H9 (cell line): ENCODE measurements at regions not wholly inside any gene's neighbourhood (a gene's known extent, or its start where the extent isn't known, plus 50 kb on each side); places are given as distances from the start of the nearest gene placed in this dataset.

Experiments used
- DNase-seq: peaks from one replicate; pipeline ENCODE4 v3.0.0-alpha.2; 2017
- H2AFZ ChIP-seq: one replicate; pipeline ENCODE4 v1.6.1; 2013; ENCODE audit warnings: mild to moderate bottlenecking, low read length, control low read depth, moderate library complexity
- H2AK5ac ChIP-seq: 2 replicates; pipeline ENCODE4 v1.6.1; 2013; ENCODE audit warnings: low read length, control low read depth, mixed read lengths; ENCODE audit not compliant: insufficient read length
- H2BK120ac ChIP-seq: one replicate; pipeline ENCODE4 v1.6.1; 2013; ENCODE audit warnings: low read depth, mild to moderate bottlenecking, low read length, control low read depth, inconsistent platforms; ENCODE audit not compliant: poor library complexity, severe bottlenecking
- H2BK12ac ChIP-seq: 2 replicates; pipeline ENCODE4 v1.6.1; 2013; ENCODE audit warnings: low read length, control low read depth, mixed read lengths, low read depth; ENCODE audit not compliant: insufficient read length
- H2BK15ac ChIP-seq: 2 replicates; pipeline ENCODE4 v1.6.1; 2013; ENCODE audit warnings: low read depth, low read length, control low read depth
- H2BK20ac ChIP-seq: one replicate; pipeline ENCODE4 v1.6.1; 2013; ENCODE audit warnings: low read depth, mild to moderate bottlenecking, low read length, control low read depth, inconsistent platforms; ENCODE audit not compliant: poor library complexity, severe bottlenecking
- H2BK5ac ChIP-seq: 2 replicates; pipeline ENCODE4 v1.6.1; 2013; ENCODE audit warnings: low read length, control low read depth, mixed read lengths; ENCODE audit not compliant: insufficient read length
- H3K14ac ChIP-seq: 2 replicates; pipeline ENCODE4 v1.6.1; 2013; ENCODE audit warnings: low read length, control low read depth; ENCODE audit not compliant: insufficient read depth
- H3K18ac ChIP-seq: 2 replicates; pipeline ENCODE4 v1.6.1; 2013; ENCODE audit warnings: low read depth, mild to moderate bottlenecking, mixed read lengths, low read length, control low read depth; ENCODE audit not compliant: insufficient read length
- H3K23ac ChIP-seq: 2 replicates; pipeline ENCODE4 v1.6.1; 2013; ENCODE audit warnings: low read length, control low read depth, mixed read lengths, low read depth; ENCODE audit not compliant: insufficient read length
- H3K23me2 ChIP-seq: 2 replicates; pipeline ENCODE4 v1.6.1; 2013; ENCODE audit warnings: low read depth, mild to moderate bottlenecking, mixed read lengths, low read length, control low read depth; ENCODE audit not compliant: insufficient read length, poor library complexity, severe bottlenecking
- H3K27ac ChIP-seq: 2 replicates; pipeline ENCODE4 v1.5.1; 2013; ENCODE audit warnings: low read length, control low read depth, mixed read lengths, low read depth; ENCODE audit not compliant: insufficient read length
- H3K27me3 ChIP-seq: 2 replicates; pipeline ENCODE4 v1.6.1; 2013; ENCODE audit warnings: low read length, control low read depth, inconsistent platforms; ENCODE audit not compliant: insufficient read depth
- H3K4ac ChIP-seq: 2 replicates; pipeline ENCODE4 v1.6.1; 2013; ENCODE audit warnings: low read depth, mild to moderate bottlenecking, control low read depth, inconsistent platforms, low read length, moderate library complexity
- H3K4me1 ChIP-seq: 2 replicates; pipeline ENCODE4 v1.6.1; 2013; ENCODE audit warnings: low read length, control low read depth, inconsistent platforms; ENCODE audit not compliant: insufficient read depth
- H3K4me2 ChIP-seq: 2 replicates; pipeline ENCODE4 v1.6.1; 2013; ENCODE audit warnings: low read length, control low read depth, mixed read lengths; ENCODE audit not compliant: insufficient read length, insufficient read depth
- H3K56ac ChIP-seq: 2 replicates; pipeline ENCODE4 v1.6.1; 2013; ENCODE audit warnings: low read depth, mild to moderate bottlenecking, mixed read lengths, low read length, control low read depth; ENCODE audit not compliant: insufficient read length
- H3K79me1 ChIP-seq: 2 replicates; pipeline ENCODE4 v1.6.1; 2013; ENCODE audit warnings: low read depth, mild to moderate bottlenecking, moderate library complexity, low read length, control low read depth, inconsistent platforms; ENCODE audit not compliant: insufficient read depth, poor library complexity, severe bottlenecking
- H3K79me2 ChIP-seq: 2 replicates; pipeline ENCODE4 v1.6.1; 2013; ENCODE audit warnings: low read length, control low read depth, inconsistent platforms; ENCODE audit not compliant: insufficient read depth
- H3K9ac ChIP-seq: 2 replicates; pipeline ENCODE4 v1.6.1; 2013; ENCODE audit warnings: low read length, control low read depth, mixed read lengths; ENCODE audit not compliant: insufficient read length; ENCODE audit errors: extremely low read depth
- H3K9me3 ChIP-seq: one replicate; pipeline ENCODE4 v1.6.1; 2013; ENCODE audit warnings: low read depth, low read length, inconsistent platforms; ENCODE audit not compliant: control insufficient read depth
- H3T11ph ChIP-seq: one replicate; pipeline ENCODE4 v1.6.1; 2013; ENCODE audit warnings: mild to moderate bottlenecking, low read length, control low read depth, inconsistent platforms
- H4K20me1 ChIP-seq: one replicate; pipeline ENCODE4 v1.6.1; 2013; ENCODE audit not compliant: control insufficient read depth, insufficient read length, insufficient read depth
- H4K5ac ChIP-seq: 2 replicates; pipeline ENCODE4 v1.6.1; 2013; ENCODE audit warnings: low read depth, mild to moderate bottlenecking, mixed read lengths, low read length, control low read depth; ENCODE audit not compliant: insufficient read length
- H4K8ac ChIP-seq: replicated peaks from 2 replicates; pipeline ENCODE4 v1.6.1; 2013; ENCODE audit warnings: low read length, control low read depth, mixed read lengths, low read depth; ENCODE audit not compliant: insufficient read length
- H4K91ac ChIP-seq: 2 replicates; pipeline ENCODE4 v1.6.1; 2013; ENCODE audit warnings: low read depth, mild to moderate bottlenecking, moderate library complexity, mixed read lengths, low read length, control low read depth; ENCODE audit not compliant: insufficient read length
- H3K27ac Mint-ChIP-seq, 3 experiments: 2 replicates in 2 of 3; 3 replicates in 1 of 3; pipeline ENCODE4 v1.8.0; 2020 to 2021; ENCODE audit warnings: mixed read lengths in 3 of 3, mild to moderate bottlenecking in 1 of 3, moderate library complexity in 1 of 3
- H3K27me3 Mint-ChIP-seq: 2 replicates; pipeline ENCODE4 v1.8.0; 2021; ENCODE audit warnings: low read depth, mild to moderate bottlenecking, moderate library complexity, mixed read lengths
- H3K36me3 Mint-ChIP-seq, 3 experiments: 2 replicates in 2 of 3; 3 replicates in 1 of 3; pipeline ENCODE4 v1.8.0; 2020 to 2021; ENCODE audit warnings: low read depth in 3 of 3, mixed read lengths in 3 of 3; ENCODE audit not compliant: insufficient read depth in 1 of 3
- H3K4me1 Mint-ChIP-seq, 2 experiments: 2 replicates each; pipeline ENCODE4 v1.8.0; 2020; ENCODE audit warnings: mixed read lengths in 2 of 2
- H3K4me3 Mint-ChIP-seq, 2 experiments: 2 replicates in 1 of 2; 3 replicates in 1 of 2; pipeline ENCODE4 v1.8.0; 2020 to 2021; ENCODE audit warnings: mild to moderate bottlenecking in 2 of 2, mixed read lengths in 2 of 2, moderate library complexity in 1 of 2
- H3K9me3 Mint-ChIP-seq, 2 experiments: 2 replicates in 1 of 2; 3 replicates in 1 of 2; pipeline ENCODE4 v1.8.0; 2020; ENCODE audit warnings: mild to moderate bottlenecking in 2 of 2, mixed read lengths in 2 of 2, moderate library complexity in 1 of 2
- CTCF ChIP-seq: fragments of 200-600 bp; sonication (generic); conservative IDR thresholded peaks from 3 replicates; pipeline ENCODE4 v1.8.0; 2021; ENCODE audit warnings: antibody characterized with exemption, mild to moderate bottlenecking
- WGBS: extraction: QIAGEN DNeasy Blood & Tissue Kit; methylation state at CpG from one replicate; pipeline ENCODE4 v1.1.7; 2013; ENCODE audit warnings: missing lambda C conversion rate, low lambda C conversion rate, mixed read lengths; ENCODE audit not compliant: insufficient read length; ENCODE audit errors: extremely low coverage; 5-methylcytosine and 5-hydroxymethylcytosine counted together

- H2AFZ ChIP-seq: no peak overlapping the region
- no peak overlapping the region for H4K8ac ChIP-seq
- no peaks in the 10 kb centered on the region for H3K79me1 ChIP-seq
- no peak overlapping the region for H3K56ac ChIP-seq
- H3K4me2 ChIP-seq: no peak overlapping the region
- no peaks in the 10 kb centered on the region for H4K20me1 ChIP-seq
- H2BK15ac ChIP-seq: no peak overlapping the region
- no peaks in the 10 kb centered on the region for H3K4me1 ChIP-seq
- no peak overlapping the region for H3K4ac ChIP-seq
- H3K18ac ChIP-seq: no peak overlapping the region
- Mint-ChIP-seq H3K27ac (no peak overlapping the region), H3K4me3 (no peak overlapping the region), H3K9me3 (peaks cover 2 to 5% of the 10 kb centered on the region in 2 experiments; a peak in 2 of 5 replicates), H3K36me3 (no peaks in the 10 kb centered on the region), H3K4me1 (no peaks in the 10 kb centered on the region), H3K27me3 (no peaks in the 10 kb centered on the region)
- no peaks in the 10 kb centered on the region for H3K79me2 ChIP-seq
- no peak overlapping the region for H4K5ac ChIP-seq
- no peak overlapping the region for H2BK120ac ChIP-seq
- no peak overlapping the region for H3K23ac ChIP-seq
- no CpG with 5 or more reads among the region's 1 CpG for WGBS
- no peak for TF ChIP-seq CTCF
- no peak overlapping the region for H2BK5ac ChIP-seq
- no peak overlapping the region for H3K14ac ChIP-seq
- no peaks in the 10 kb centered on the region for H3K27me3 ChIP-seq
- H3K23me2 ChIP-seq: no peaks in the 10 kb centered on the region
- H3K9me3 ChIP-seq: no peaks in the 10 kb centered on the region
- no peak overlapping the region for H3K27ac ChIP-seq
- no peak overlapping the region for H3T11ph ChIP-seq
- DNase-seq: no peak
- H2BK12ac ChIP-seq: no peak overlapping the region
- no peak overlapping the region for H4K91ac ChIP-seq
- no peak overlapping the region for H3K9ac ChIP-seq
- H2AK5ac ChIP-seq: no peak overlapping the region
- no peak overlapping the region for H2BK20ac ChIP-seq
These were observed 202.7 kb upstream of the GPC6 start for GRCh38 chr13:93023929-93024328.
